DMS79 treated with DMSO at 0.1 percent for 48 hours (cell line): ENCODE measurements at regions not wholly inside any gene's neighbourhood (a gene's known extent, or its start where the extent isn't known, plus 50 kb on each side); places are given as distances from the start of the nearest gene placed in this dataset.
"Not testable (repeated sequence)": the region's sequence is repeated elsewhere in the genome, so short reads cannot be mapped to it uniquely, and the experiment has no call there.

Experiments
- DNase-seq: peaks from one replicate; lab custom pipeline; 2025; lab: John Stamatoyannopoulos, UW

DNA sequence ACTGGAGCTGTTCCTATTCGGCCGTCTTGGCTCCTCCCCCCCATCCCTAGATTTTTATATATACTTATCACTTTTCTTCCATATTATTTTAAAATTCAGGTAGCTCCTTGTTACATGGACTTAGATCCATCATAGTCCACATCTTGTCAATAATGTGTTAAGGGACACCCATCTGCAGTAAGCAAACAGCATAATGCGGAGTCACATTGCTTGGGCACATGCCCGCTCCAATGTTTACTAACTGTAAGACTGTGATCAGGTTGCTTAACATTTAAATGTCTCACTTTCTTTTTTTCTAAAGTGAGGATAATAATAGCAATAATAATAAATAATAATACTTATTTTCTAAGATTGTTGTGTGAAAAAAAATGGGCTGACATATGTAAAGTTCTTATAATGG lies 303.2 kb upstream of the SOX14 start:
- DNase-seq, result no peak

DNA sequence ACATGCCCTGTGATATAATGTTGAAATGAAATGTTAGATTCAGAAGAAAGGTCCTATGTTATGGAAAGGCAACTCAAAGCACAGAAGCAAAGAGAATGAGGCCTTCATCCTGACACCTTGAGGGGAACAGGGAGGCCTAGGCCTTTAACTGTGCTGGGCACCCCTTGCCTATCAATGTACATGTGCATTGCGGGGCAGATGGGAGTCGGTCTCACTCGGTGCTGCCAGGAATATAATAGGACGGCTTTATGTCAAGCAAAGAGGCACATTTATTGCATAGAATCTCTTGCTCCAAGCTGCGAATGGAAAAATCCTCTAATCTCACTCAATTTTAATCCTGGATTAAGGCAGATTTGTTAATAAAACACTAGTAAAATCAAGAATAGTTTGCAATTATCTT lies 301.0 kb upstream of the SOX14 start:
- DNase-seq, result no peak

DNA sequence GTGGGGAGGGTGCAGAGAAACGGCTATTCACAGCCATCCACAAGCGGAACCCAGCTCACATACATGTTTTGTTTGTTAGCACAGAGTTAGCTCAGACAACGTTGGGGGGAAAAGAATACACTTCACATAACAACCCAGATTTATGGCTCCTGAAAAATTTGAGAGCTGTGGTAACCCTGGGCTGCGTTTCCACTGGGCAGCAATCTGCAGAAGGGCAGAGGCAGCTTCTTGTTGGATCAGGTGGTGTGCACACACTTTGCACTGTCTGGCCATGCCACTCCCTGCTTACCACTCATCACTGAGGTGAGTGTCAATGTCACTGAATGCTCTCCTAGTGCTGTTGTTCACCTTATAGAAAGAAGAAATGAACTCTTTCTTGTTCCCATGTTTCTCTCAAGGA lies 299.8 kb upstream of the SOX14 start:
- DNase-seq, result no peak

DNA sequence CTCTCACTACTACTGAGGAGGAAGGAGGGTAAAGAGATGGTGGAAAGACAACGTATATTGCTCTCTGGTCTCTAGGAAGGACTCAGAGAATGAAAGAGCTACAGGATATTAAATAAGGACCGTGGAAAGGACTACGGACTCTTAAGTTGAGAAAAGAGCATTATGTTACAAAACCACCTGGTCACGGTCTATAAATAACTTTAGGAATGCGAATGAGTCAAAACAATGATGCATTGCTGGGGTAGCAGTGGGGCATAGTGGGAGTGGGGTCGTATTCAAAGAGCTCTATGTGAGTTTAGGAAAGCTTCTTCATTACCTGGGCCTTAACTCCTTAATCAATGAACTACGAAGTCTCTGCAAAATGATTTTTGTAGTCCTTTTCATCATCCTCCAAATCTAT lies 295.7 kb upstream of the SOX14 start:
- peak; percentile 12 for DNase-seq

DNA sequence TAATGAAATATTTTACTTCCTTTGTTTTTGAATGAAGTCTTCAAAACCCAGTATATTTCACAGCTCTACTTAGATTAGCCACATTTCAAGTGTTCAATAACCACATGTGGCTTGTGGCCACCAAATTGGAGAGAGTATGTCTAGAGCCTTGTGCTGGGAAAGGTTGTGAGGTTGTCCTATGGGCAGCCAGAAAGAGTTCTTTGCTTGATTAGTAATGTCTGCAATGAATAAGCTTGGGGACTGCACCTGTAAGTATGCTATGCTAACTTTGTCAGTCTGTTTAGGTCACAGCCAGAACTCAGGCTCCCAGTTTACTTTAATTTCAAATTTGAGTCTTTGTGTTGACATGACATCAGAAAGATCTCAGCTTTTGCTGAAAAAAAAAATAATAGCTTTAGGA lies 294.9 kb upstream of the SOX14 start:
- no peak for DNase-seq

DNA sequence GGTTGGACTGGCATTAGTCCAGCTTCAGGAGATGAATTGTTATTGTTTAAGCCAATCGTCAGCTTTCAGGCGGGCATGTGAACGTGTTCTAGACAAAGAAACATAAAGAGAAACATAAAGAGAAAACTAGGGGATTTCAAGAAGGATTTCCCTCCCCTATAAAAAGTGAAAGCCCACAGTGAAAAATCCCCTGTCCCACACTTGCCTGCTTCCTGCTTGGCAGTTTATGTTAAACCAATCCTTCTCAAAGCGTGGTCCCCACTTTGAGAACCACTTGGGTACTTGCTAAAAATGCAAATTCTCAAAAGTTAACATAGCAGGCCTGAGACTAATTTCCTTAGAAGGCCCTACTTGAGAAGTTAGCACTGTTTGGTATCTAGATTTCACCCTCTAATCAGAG lies 293.0 kb upstream of the SOX14 start:
- no peak for DNase-seq

DNA sequence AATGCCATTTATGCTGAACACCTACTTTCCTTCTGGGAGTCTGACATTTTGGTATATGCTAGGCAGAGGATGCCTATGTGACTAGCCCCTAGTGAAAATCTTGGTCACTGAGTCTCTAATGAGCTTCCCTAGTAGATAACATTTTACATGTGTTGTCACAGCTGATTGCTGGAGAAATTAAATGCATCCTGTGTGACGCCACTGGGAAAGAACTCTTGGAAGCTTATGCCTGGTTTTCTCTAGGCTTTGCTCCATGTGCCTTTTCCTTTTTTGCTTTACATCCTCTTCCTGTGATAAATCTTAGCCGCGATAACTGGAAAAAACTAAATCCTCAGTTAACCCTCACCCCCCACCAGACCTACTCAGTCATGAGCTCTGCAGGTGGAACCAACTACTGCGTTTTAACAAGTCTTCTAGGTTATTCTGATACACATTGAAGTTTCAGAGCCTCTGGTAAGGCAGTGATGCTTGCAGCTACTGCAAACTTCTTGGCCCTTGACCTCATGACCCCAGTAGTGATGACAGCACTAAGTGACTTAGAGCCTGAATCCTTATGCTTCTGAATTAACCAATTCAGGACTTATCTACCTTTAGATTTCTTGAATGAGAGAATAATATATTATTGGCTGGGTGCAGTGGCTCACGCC lies 292.4 kb upstream of the SOX14 start:
- no peak for DNase-seq

DNA sequence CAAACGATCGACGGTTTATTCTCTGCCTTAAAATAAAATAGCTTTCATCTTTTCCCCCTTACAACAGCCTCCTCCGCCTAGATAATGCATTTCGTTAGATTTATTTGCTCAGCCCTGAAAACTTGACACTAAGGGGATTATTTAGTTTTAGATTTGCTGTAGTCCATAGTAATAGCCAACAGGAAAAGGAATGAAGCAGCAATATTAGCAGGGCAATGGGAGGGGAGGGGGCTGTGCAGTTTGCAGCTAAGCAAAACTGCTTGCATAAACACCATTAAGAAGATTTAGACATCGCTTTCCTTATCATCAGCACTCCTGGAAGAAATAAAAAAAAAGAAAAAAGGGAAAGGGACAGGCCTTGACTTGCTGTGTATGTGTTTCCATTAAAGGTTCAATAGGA lies 286.5 kb upstream of the SOX14 start:
- DNase-seq, result no peak

DNA sequence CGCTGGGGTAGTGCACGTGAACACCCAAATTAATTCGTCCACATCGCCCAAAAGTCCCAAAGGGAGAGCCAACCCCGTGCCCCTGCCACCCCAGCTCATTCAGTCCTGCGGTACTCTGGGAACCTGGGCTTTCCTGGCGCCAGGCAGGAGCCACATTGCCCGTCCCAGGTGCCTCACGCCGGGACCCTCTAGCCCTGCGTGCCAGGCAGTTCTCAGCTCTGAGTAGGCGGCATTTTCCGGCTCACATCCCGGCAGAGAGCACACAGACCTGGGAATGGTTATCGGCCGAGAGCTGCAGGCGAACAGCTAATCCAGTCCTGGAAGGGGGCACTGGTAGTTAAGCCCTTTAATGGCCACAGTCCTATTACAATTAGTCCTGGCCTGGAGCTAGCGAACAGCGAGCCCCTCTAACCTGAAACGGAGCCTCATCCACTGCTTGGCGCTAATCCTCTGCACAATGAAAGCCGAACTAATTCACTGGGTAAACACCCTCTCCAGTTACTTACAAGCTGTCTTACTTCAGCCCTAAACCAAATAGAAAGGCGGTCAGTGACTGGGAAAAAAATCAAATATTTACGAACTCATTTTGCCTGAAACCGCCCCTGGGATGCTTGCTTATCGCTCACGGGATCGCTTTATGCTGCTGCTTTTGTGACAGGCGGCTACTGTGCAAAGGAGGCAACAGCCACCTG lies 254.6 kb upstream of the SOX14 start:
- peak; percentile 70 for DNase-seq

DNA sequence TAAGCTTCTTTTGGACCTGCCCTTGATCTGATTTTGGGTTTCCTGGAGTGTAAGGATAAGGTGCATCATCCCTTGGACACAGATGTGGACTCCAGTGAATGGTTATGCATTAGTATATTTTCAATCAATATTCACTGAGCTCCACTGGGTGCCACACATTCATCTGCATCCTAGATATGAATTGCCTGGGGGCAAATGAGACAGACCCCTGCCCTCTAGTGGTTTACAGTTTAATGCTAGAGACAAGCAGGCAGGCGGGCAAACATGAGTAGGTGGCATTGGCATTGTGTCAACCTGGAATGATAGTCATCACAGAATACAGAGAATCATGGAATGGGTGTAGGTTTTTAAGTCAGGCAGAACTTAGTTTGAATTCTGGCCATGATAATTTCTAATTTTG lies 252.5 kb upstream of the SOX14 start:
- DNase-seq, result no peak

DNA sequence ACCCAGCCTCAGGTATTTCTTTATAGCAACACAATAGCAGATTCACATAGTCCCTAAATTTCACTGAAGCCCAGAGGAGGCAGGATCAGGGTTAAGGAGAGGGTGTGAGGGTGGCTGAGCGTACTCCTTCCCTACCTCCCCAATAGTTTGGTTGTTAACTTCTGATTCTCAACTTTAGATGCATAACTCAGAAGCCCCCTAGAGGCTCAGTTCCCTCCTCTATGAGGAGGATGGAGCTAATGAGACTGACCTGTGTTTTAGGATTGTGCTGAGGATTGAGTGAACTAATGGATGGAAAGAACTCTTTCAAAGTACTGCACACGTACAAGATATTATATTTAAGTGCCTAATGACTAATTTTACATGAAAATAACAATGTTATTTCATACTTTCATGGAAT lies 249.3 kb upstream of the SOX14 start:
- no peak for DNase-seq

DNA sequence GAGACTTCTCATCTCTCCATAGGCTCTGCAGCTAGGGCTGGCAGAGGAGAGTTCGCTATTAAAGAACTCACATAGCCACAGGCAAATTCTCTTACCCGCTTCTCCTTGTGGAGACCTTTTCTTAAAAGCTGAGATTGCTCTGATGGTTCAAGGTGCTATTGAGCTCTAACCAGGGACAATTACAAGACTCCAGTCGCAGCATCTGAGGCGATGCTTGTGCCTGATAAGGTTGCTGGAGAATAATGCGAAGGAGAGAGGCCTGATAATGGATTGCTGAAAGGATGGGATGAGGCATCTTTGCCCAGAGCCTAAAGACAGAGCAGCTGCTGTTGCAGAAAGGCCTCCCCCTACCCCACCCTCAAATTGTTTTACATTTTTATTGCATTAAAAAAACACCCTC lies 244.5 kb upstream of the SOX14 start:
- no peak for DNase-seq

DNA sequence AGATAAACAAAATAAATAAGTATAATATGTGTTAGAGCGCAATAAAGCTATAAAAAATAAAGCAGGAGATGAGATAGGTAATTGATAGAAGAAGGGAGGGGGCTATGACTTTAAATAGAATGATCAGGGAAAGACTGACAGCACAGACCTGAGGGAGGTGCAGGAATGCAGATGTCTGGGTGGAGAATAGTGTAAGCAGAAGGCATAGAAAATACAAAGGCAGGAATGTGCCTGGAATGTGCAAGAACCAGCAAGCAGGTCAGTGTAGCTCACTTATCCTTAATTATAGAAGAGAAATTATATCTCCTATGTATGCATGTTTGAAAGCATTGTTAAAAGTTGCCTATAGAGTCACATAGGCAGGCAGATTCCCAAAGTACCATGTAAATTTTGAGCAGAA lies 239.4 kb upstream of the SOX14 start:
- no peak for DNase-seq

DNA sequence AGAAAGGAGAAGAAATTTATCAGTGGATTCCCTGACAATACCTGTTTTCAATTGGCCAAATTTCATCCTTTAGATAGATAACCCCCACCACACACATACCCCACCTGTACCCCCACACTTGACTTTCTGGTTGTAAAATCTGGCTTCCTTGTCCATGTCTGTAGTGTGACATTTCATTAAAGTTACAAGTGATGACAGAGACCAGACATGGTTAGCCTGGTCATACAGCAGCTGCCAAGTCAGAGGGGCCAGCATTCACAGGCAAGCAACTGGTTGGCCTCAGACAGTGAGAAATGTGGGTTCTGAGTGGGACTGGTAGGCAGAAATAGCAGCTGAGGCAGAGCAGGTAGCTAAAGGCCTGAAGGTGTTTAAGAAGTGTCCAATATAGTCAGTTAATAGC lies 238.6 kb upstream of the SOX14 start:
- no peak for DNase-seq

DNA sequence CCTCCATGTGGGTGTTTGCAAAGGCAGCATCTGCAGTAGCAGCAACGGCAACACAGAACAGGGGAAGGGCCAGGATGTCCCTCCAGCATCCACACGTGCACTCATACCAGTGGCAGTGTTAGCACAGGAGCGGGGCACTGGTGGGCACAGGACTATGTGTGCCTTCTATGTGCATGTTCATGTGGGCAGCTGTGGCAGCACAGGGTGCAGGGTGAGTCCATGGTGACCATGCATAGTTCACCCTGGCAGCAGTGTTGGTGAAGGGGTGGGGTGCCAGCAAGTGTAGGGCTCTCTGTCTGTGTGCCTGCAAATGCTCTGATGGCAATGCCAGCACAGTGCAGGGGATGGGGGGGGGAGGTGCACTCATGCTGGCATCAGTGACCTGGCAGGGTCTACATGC lies 222.1 kb upstream of the SOX14 start:
- DNase-seq, result no peak

DNA sequence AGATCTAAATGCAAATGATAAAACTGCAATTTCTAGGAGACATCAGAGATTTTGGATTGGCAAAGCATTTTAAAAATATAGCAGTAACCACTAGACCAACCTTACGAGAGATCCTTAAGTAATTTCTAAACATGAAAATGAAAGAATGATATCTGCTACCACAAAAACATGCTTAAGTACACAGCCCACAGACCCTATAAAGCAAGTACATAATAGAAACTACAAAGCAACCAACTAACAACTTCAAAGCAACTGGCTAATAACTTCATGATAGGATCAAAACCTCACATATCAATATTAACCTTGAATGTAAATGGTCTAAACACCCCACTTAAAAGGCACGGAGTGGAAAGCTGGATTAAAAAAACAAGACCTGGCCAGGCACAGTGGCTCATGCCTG lies 209.9 kb upstream of the SOX14 start:
- DNase-seq, result no peak

DNA sequence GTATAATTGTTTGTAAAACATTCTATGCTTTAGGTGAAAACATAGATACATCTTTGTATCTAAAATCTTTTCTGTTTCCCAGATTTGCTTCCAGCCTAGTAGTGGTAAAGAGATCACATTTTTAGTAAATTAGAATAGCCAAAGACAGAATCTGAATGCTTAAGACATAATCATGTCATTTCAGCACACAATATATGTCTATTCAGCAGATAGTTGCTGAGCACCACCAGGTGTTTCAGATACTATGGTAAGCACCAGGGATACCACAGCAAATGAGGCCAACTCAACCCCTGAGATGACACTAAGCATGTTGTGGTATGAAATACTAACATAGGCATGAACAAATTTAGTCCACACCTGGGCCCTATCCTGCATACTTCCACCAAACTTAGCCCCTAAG lies 195.2 kb upstream of the SOX14 start:
- no peak for DNase-seq

DNA sequence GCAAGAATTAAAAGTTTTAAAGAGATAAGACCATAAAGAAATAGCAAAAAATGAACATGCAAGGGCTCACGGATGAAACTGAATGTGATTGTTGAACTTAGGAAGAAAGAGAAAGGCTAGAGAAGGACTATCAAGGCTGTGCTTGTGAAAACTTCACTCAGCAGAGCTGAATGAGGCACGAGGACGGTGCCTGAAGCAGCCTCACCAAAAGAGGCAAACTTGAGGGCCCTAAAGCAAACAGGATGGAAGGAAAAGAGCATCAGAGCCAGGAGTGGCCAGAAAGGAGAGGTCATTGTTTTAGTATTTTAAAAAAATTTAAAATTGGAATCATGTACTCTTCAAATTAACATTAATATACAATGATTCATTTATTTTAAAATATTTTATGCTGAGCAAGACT lies 191.2 kb upstream of the SOX14 start:
- DNase-seq, result no peak

DNA sequence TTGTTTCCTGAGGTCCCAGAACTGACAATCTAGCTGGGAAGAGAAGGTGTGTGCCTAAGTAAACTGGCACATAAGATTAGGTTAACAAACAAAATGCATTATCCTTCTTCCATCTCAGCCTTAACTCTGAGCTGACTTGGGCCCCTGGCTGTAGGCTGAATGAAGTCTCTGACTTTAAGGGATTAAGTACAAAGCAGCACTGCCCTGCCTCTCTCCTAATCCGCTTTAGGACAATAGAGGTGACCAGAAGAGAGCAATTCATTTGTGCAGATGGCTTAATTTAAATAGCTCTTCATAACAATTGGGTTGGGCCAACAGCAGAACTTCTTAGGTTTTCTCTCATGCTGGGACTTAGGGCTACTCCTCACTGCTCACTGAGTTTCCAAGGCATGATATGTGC lies 181.6 kb upstream of the SOX14 start:
- DNase-seq, result no peak

DNA sequence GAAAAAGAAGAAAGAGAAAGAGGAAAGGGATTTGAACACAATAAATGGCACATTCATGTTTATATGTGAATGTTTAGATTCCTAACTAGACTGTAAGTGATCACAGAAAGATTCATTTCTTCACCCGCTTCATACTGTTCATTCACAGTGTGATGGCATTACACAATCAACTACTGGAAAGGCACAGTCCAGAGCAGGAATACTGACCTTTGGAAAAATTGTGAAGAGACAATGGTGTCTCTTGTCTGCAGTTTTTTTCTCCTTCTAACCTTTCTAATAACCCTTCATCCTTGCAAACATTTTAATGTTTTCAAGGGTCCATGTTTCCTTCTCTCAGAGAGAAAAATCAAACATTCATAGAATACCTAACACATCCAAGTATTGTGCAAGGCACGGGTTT lies 180.9 kb upstream of the SOX14 start:
- DNase-seq, result no peak

DNA sequence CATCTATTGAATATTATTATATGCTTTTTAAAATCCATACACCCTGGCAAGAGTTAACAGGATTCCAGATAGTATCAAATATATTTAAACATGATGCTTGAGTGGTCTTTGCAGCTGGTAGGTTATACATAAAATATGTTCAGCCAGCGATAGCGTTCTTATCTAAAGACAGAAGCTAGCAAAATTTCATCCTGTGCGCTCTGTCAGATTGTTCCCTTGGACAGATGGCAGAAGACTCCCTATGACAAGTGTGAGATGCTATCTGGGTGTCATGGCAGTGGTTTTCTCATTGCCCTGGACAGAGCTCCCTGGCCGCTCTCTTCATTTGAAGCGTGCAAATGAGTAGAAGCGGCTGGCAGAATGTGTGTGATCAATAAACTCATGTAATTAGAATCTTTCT lies 175.2 kb upstream of the SOX14 start:
- no peak for DNase-seq

DNA sequence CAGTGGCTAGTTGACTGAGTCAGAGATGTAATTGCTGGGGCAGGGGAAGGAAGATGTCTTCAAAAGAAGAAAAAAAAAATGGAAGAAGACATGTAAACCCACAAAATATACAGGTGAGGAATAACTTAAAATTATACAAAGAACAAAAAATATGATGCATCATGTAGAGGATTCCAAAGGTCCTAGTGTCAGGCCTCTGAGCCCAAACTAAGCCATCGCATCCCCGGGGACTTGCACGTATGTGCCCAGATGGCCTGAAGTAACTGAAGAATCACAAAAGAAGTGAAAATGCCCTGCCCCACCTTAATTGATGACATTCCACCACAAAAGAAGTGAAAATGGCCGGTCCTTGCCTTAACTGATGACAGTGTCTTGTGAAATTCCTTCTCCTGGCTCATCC lies 168.7 kb upstream of the SOX14 start:
- not testable (repeated sequence) for DNase-seq

DNA sequence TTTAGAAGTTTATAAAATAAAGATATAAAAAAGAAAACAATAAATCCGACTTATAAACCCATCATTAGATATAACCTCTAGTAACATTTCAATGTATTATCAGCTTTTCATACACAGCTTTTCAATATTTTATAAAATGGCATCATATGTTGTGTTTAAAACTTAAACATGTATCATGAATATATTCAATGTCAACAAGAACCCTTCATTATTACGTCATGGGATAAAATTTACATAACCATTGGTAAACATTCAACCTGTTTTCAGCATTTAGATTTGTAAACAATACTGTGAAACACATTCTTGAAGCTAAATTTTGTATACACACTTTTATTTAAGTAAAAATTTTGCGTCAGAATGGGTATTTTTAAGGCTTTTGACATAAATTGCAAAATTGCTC lies 153.4 kb upstream of the SOX14 start:
- no peak for DNase-seq

DNA sequence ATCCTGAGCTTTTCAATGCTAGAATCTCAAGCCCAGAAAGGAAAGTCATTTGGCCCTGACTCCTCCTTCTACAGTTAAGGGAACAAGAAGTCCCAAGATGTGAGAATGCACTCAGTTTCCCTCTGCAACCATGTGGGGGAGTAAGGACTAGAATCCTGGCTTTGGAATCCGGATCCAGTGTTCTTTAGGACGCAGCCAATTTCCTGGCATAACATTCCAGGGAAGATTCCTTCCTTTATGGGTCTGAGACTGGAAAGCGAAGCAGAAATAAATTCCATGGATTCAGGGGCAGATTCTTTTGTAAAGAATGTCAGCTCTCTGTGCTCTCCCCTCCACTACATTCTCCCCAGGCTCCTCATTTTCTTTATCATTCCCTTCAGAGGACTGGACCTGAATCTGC lies 151.8 kb upstream of the SOX14 start:
- DNase-seq, result no peak
